CD4-positive, alpha-beta memory T cell (primary cell): ENCODE measurements at regions not wholly inside any gene's neighbourhood (a gene's known extent, or its start where the extent isn't known, plus 50 kb on each side); places are given as distances from the start of the nearest gene placed in this dataset.
A peak's percentile ranks its signal among the peaks of the same experiment; 100 is the strongest.

Experiments
- CTCF ChIA-PET: fragments of 350-600 bp; sonication (Branson Sonifier 250); formaldehyde crosslinking; loops from one replicate; lab custom pipeline; 2021; ENCODE audit warnings: inconsistent platforms; ENCODE audit not compliant: partially characterized antibody; lab: Charles Lee
- POLR2A ChIA-PET: fragments of 350-600 bp; sonication (Branson Sonifier 250); formaldehyde crosslinking; loops from one replicate; lab custom pipeline; 2021; ENCODE audit not compliant: partially characterized antibody; lab: Charles Lee
- DNase-seq, 5 donors: peaks; one replicate each; pipeline versions ENCODE4 v3.0.0 to v3.0.0-alpha.2; 2020 to 2022; ENCODE audit warnings: mixed read lengths in 1 of 5
- H3K27ac ChIP-seq: one replicate; pipeline ENCODE4 v1.7.0; 2013; ENCODE audit warnings: low read depth, low read length
- H3K27me3 ChIP-seq: 2 replicates; pipeline ENCODE4 v1.7.0; 2013; ENCODE audit warnings: mild to moderate bottlenecking, low read length, moderate library complexity; ENCODE audit not compliant: insufficient read depth
- H3K36me3 ChIP-seq: 2 replicates; pipeline ENCODE4 v1.7.0; 2013; ENCODE audit warnings: mild to moderate bottlenecking, low read length, moderate library complexity; ENCODE audit not compliant: insufficient read depth
- H3K4me1 ChIP-seq: 2 replicates; pipeline ENCODE4 v1.7.0; 2013; ENCODE audit warnings: mild to moderate bottlenecking, low read length, moderate library complexity; ENCODE audit not compliant: insufficient read depth
- H3K4me3 ChIP-seq, 2 donors: one replicate each; pipeline ENCODE4 v1.7.0; 2013; ENCODE audit warnings: low read length in 2 of 2, mild to moderate bottlenecking in 1 of 2
- H3K9me3 ChIP-seq, 2 donors: one replicate each; pipeline ENCODE4 v1.7.0; 2013; ENCODE audit warnings: low read length in 2 of 2, control low read depth in 1 of 2; ENCODE audit not compliant: control insufficient read depth in 1 of 2
- H3K27ac Mint-ChIP-seq, 7 donors: one replicate each; pipeline ENCODE4 v1.8.0; 2020 to 2021; ENCODE audit warnings: mixed read lengths in 7 of 7, mild to moderate bottlenecking in 6 of 7, inconsistent platforms in 3 of 7, moderate library complexity in 3 of 7
- H3K27me3 Mint-ChIP-seq, 2 donors: one replicate each; pipeline ENCODE4 v1.8.0; 2020 to 2021; ENCODE audit warnings: mixed read lengths in 2 of 2
- H3K36me3 Mint-ChIP-seq, 2 donors: one replicate each; pipeline ENCODE4 v1.8.0; 2020 to 2021; ENCODE audit warnings: mixed read lengths in 2 of 2, inconsistent platforms in 1 of 2, mild to moderate bottlenecking in 1 of 2
- H3K4me1 Mint-ChIP-seq, 4 donors: one replicate each; pipeline ENCODE4 v1.8.0; 2020 to 2021; ENCODE audit warnings: mixed read lengths in 4 of 4, mild to moderate bottlenecking in 1 of 4
- H3K4me3 Mint-ChIP-seq, 8 donors: one replicate each; pipeline ENCODE4 v1.8.0; 2020 to 2021; ENCODE audit warnings: mixed read lengths in 8 of 8, mild to moderate bottlenecking in 7 of 8, moderate library complexity in 6 of 8, inconsistent platforms in 3 of 8
- H3K9me3 Mint-ChIP-seq, 8 donors: one replicate each; pipeline ENCODE4 v1.8.0; 2020 to 2021; ENCODE audit warnings: mixed read lengths in 8 of 8, mild to moderate bottlenecking in 5 of 8, inconsistent platforms in 3 of 8, moderate library complexity in 1 of 8
- intact Hi-C: fragments of 100-400 bp; cut with micrococcal nuclease; formaldehyde crosslinking; loops from one replicate; pipeline ENCODE4 v1.15.1; 2023

DNA sequence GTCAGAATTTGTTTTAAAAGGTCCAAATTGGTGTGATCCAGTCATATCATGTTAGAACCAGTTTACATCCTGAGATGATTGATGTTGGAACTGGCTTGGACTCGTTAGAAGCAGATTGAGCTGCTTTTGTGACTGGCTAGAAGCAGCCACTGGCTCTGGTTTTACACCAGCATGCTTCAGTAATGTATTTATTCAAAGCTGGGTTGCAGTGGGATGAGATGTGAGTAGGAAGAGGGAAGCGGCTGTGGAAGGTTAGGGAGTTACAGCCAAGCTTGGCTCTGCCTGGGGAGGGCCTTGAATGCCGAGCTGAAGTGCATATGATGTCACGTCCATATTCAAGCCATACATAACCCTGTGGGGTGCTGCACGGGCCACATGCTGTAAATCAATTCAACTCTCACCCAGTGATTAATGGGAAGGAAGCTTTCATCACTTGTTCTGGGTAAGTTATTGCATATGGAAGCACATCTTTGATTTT lies 104.0 kb upstream of the SMAD3 start:
- no peak overlapping the region for H3K27ac ChIP-seq
- no peaks in the 10 kb centered on the region for H3K9me3 ChIP-seq
- H3K27me3 Mint-ChIP-seq = no peaks in the 10 kb centered on the region
- DNase-seq = no peak
- peaks cover 0 to 2% (median 0%) of the 10 kb centered on the region in 4 donors for H3K4me1 Mint-ChIP-seq
- ChIA-PET CTCF (interaction anchor here (2.2 kb wide), 1 partner anchor 15 kb away, joined by 7 read pairs; no protein-coding TSS in a partner anchor), POLR2A (no interaction called here)
- no peaks in the 10 kb centered on the region for H3K36me3 ChIP-seq
- peak overlapping the region in 1 of 7 donors; percentile 61 for H3K27ac Mint-ChIP-seq
- peaks cover 0 to 2% (median 0%) of the 10 kb centered on the region in 8 donors for H3K9me3 Mint-ChIP-seq
- intact Hi-C loops = no loop called here
- H3K4me3 ChIP-seq = no peak overlapping the region
- H3K4me3 Mint-ChIP-seq = no peak overlapping the region
- peaks cover 4% of the 10 kb centered on the region for H3K4me1 ChIP-seq
- H3K27me3 ChIP-seq = no peaks in the 10 kb centered on the region
- no peaks in the 10 kb centered on the region for H3K36me3 Mint-ChIP-seq

DNA sequence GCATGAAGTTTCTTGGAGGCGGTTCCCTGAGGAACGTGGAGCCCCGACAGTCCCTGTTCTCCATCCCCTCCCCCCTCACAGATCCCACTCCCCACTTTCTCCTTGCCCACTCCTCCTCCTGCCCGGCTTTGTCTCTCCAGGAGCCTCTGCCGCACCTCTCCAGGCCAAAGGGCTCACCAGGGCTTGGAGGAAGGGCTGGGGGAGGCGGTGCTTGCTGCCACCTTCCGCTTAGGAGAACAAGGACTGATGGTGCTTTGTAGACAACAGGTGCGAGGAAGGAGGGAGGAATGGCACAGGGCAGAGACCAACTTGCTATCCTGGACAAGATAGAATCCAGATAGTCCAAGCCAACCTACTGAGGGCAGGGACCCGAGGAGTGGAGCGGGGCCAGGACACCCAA lies 103.5 kb upstream of the SMAD3 start:
- H3K4me1 Mint-ChIP-seq = peaks cover 0 to 2% (median 0%) of the 10 kb centered on the region in 4 donors
- peaks cover 4% of the 10 kb centered on the region for H3K4me1 ChIP-seq
- H3K9me3 ChIP-seq = no peaks in the 10 kb centered on the region
- H3K4me3 Mint-ChIP-seq = no peak overlapping the region
- H3K4me3 ChIP-seq = no peak overlapping the region
- intact Hi-C loops = no loop called here
- DNase-seq = no peak
- no peaks in the 10 kb centered on the region for H3K27me3 Mint-ChIP-seq
- no peaks in the 10 kb centered on the region for H3K36me3 ChIP-seq
- H3K27me3 ChIP-seq = no peaks in the 10 kb centered on the region
- peaks cover 0 to 2% (median 0%) of the 10 kb centered on the region in 8 donors for H3K9me3 Mint-ChIP-seq
- H3K27ac Mint-ChIP-seq = peak overlapping the region in 1 of 7 donors; percentile 51
- H3K27ac ChIP-seq = no peak overlapping the region
- H3K36me3 Mint-ChIP-seq = no peaks in the 10 kb centered on the region
- ChIA-PET CTCF (interaction anchor here (2.2 kb wide), 1 partner anchor 16 kb away, joined by 7 read pairs; no protein-coding TSS in a partner anchor), POLR2A (no interaction called here)

GRCh38 chr15:66962522-66962921 lies 102.9 kb upstream of the SMAD3 start:
- Histone ChIP-seq H3K4me1 (no peaks in the 10 kb centered on the region), H3K27ac (no peak overlapping the region), H3K4me3 (no peak overlapping the region), H3K36me3 (no peaks in the 10 kb centered on the region), H3K9me3 (no peaks in the 10 kb centered on the region), H3K27me3 (no peaks in the 10 kb centered on the region)
- ChIA-PET POLR2A (no interaction called here), CTCF (interaction anchor here (1.4 to 2.2 kb wide), 2 partner anchors 16 to 278 kb away, joined by 3 to 7 read pairs; no protein-coding TSS in a partner anchor)
- no peak overlapping the region for H3K27ac Mint-ChIP-seq
- DNase-seq = no peak
- no peaks in the 10 kb centered on the region for H3K36me3 Mint-ChIP-seq
- no peak overlapping the region for H3K4me3 Mint-ChIP-seq
- no peaks in the 10 kb centered on the region for H3K27me3 Mint-ChIP-seq
- peaks cover 0 to 2% (median 0%) of the 10 kb centered on the region in 4 donors for H3K4me1 Mint-ChIP-seq
- peaks cover 0 to under 1% (median 0%) of the 10 kb centered on the region in 8 donors for H3K9me3 Mint-ChIP-seq
- intact Hi-C loops = no loop called here

DNA sequence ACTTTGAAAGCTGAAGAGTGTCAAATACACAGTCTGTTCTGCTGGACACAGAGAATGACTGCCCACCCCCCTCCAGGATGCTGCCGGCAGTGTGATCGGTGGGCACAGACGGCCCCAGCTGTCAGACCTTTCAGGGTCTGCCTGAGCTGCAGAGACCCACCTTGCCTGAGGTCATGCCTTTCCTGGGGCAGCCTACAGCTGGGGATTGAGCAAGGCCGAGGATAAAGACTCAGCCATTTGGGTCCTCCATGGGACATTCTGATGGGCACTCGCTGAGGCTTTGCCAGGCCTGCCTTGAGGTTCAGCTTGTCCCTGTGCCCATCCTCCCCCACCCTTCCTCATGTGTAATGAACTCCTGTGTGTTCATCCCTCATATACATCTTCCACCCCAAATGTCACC lies 102.3 kb upstream of the SMAD3 start:
- ChIA-PET POLR2A (no interaction called here), CTCF (interaction anchor here (1.1 to 2.2 kb wide), 3 partner anchors 10 to 278 kb away, joined by 3 to 7 read pairs (median 3); no protein-coding TSS in a partner anchor)
- Histone ChIP-seq H3K4me3 (no peak overlapping the region), H3K4me1 (no peaks in the 10 kb centered on the region), H3K27me3 (no peaks in the 10 kb centered on the region), H3K36me3 (no peaks in the 10 kb centered on the region), H3K9me3 (no peaks in the 10 kb centered on the region), H3K27ac (no peak overlapping the region)
- Mint-ChIP-seq H3K9me3 (no peaks in the 10 kb centered on the region), H3K4me1 (peaks cover 0 to 2% (median 0%) of the 10 kb centered on the region in 4 donors), H3K27me3 (no peaks in the 10 kb centered on the region), H3K27ac (no peak overlapping the region), H3K36me3 (no peaks in the 10 kb centered on the region), H3K4me3 (no peak overlapping the region)
- no peak for DNase-seq
- intact Hi-C loops = no loop called here

DNA sequence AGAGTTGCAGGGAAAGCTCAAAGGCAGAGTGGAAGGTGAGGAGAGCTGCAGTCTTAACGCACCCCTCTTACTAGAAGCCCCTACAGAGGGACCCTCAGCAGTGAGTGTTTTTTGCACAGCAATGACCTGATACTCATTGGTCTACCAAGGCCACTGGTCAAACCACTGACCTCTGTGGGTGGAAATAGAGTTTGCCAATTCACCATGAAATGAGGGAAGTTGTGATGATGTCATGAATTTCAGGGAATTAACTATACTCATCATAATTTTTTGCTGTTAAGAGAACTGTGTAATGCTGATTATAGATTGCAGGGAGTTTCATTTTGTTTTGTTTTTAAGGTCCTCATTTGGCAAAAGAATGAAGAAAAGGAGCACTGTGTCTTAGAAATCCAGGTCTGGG lies 101.7 kb upstream of the SMAD3 start:
- ChIA-PET POLR2A (no interaction called here), CTCF (interaction anchor here (1.1 to 2.2 kb wide), 3 partner anchors 11 to 277 kb away, joined by 3 to 7 read pairs (median 3); no protein-coding TSS in a partner anchor)
- Mint-ChIP-seq H3K36me3 (no peaks in the 10 kb centered on the region), H3K27ac (no peak overlapping the region), H3K9me3 (no peaks in the 10 kb centered on the region), H3K4me1 (peaks cover 0 to 2% (median 0%) of the 10 kb centered on the region in 4 donors), H3K4me3 (no peak overlapping the region), H3K27me3 (no peaks in the 10 kb centered on the region)
- H3K4me1 ChIP-seq = no peaks in the 10 kb centered on the region
- H3K9me3 ChIP-seq = no peaks in the 10 kb centered on the region
- no peaks in the 10 kb centered on the region for H3K36me3 ChIP-seq
- no peaks in the 10 kb centered on the region for H3K27me3 ChIP-seq
- H3K27ac ChIP-seq = no peak overlapping the region
- DNase-seq = no peak
- intact Hi-C loops = no loop called here
- H3K4me3 ChIP-seq = no peak overlapping the region

GRCh38 chr15:66964111-66964738 lies 101.2 kb upstream of the SMAD3 start:
- Histone ChIP-seq H3K36me3 (no peaks in the 10 kb centered on the region), H3K27me3 (no peaks in the 10 kb centered on the region), H3K4me1 (no peaks in the 10 kb centered on the region), H3K4me3 (no peak overlapping the region), H3K27ac (no peak overlapping the region), H3K9me3 (no peaks in the 10 kb centered on the region)
- Mint-ChIP-seq H3K27ac (no peak overlapping the region), H3K9me3 (no peaks in the 10 kb centered on the region), H3K4me1 (peaks cover 0 to 2% (median 0%) of the 10 kb centered on the region in 4 donors), H3K36me3 (no peaks in the 10 kb centered on the region), H3K27me3 (no peaks in the 10 kb centered on the region), H3K4me3 (no peak overlapping the region)
- intact Hi-C loops = no loop called here
- ChIA-PET CTCF (interaction anchor here (1.1 to 1.2 kb wide), 2 partner anchors 12 to 32 kb away, joined by 3 read pairs; no protein-coding TSS in a partner anchor), POLR2A (no interaction called here)
- DNase-seq = no peak

- ChIA-PET POLR2A (no interaction called here), CTCF (interaction anchor here (1.2 kb wide), 1 partner anchor 31 kb away, joined by 3 read pairs; no protein-coding TSS in a partner anchor)
- H3K9me3 ChIP-seq = no peaks in the 10 kb centered on the region
- intact Hi-C loops = no loop called here
- no peak overlapping the region for H3K4me3 Mint-ChIP-seq
- no peaks in the 10 kb centered on the region for H3K4me1 ChIP-seq
- H3K36me3 Mint-ChIP-seq = no peaks in the 10 kb centered on the region
- H3K27ac ChIP-seq = no peak overlapping the region
- H3K4me3 ChIP-seq = no peak overlapping the region
- H3K27me3 ChIP-seq = no peaks in the 10 kb centered on the region
- H3K4me1 Mint-ChIP-seq = peaks cover 0 to 2% (median 0%) of the 10 kb centered on the region in 4 donors
- no peaks in the 10 kb centered on the region for H3K9me3 Mint-ChIP-seq
- H3K36me3 ChIP-seq = no peaks in the 10 kb centered on the region
- DNase-seq = no peak
- H3K27me3 Mint-ChIP-seq = no peaks in the 10 kb centered on the region
- no peak overlapping the region for H3K27ac Mint-ChIP-seq
Measured at GRCh38 chr15:66964791-66965190, 100.6 kb upstream of the SMAD3 start.
